ENCODE measurements at regions not wholly inside any gene's neighbourhood (a gene's known extent, or its start where the extent isn't known, plus 50 kb on each side); places are given as distances from the start of the nearest gene placed in this dataset.

GRCh38 chr6:102340311-102340710 lies 946.8 kb downstream of the GRIK2 start (continued):
- no peak for TF ChIP-seq TEF (CRISPR knock-in tag; IDR thresholded peaks at IDR 0.05)
- TF ChIP-seq MTA3 (CRISPR knock-in tag; IDR thresholded peaks at IDR 0.05): no peak
- TF ChIP-seq HMG20A (CRISPR knock-in tag; IDR thresholded peaks at IDR 0.05; ENCODE audit: borderline replicate concordance): no peak
- no peak for TF ChIP-seq CEBPB (IDR thresholded peaks at IDR 0.05; ENCODE audit: borderline replicate concordance, low read depth, low read length)
- TF ChIP-seq NFE2L2 (IDR thresholded peaks at IDR 0.05; ENCODE audit: low read length): no peak
- no peak for TF ChIP-seq HNF4G (IDR thresholded peaks at IDR 0.05; ENCODE audit: borderline replicate concordance, low read depth, low read length)
- TF ChIP-seq HNF4G (CRISPR knock-in tag; IDR thresholded peaks at IDR 0.05; ENCODE audit: borderline replicate concordance, low read depth): no peak
- no peak for TF ChIP-seq YEATS4 (CRISPR knock-in tag; IDR thresholded peaks at IDR 0.05; ENCODE audit: borderline replicate concordance)
- no peak for TF ChIP-seq SRSF4 (IDR thresholded peaks at IDR 0.05; ENCODE audit: low read depth, low read length, poor library complexity, severe bottlenecking)
- no peak for TF ChIP-seq NFYC (CRISPR knock-in tag; IDR thresholded peaks at IDR 0.05)
- TF ChIP-seq SP140L (CRISPR knock-in tag; IDR thresholded peaks at IDR 0.05; ENCODE audit: borderline replicate concordance): no peak
- TF ChIP-seq PRPF4 (IDR thresholded peaks at IDR 0.05; ENCODE audit: low read depth, low read length, poor library complexity, severe bottlenecking): no peak

GRCh38 chr6:102333736-102334135 lies 940.2 kb downstream of the GRIK2 start:
- FAIRE-seq (no peak), ATAC-seq (no peak), DNase-seq (ENCODE audit: low spot score) (no peak)
- H3K4me1 ChIP-seq (ENCODE audit: insufficient read depth, low read length): no peaks in the 10 kb centered on the region
- 33% methylated on average over 7 of the region's 8 CpGs for WGBS (ENCODE audit: low lambda C conversion rate)
- BruUV-seq (replicated peaks): no TSS peak
- no peak overlapping the region for H3K27ac ChIP-seq (ENCODE audit: extremely low read length, insufficient read depth, low read length)
- H3K9ac ChIP-seq (ENCODE audit: insufficient read depth, low read depth, low read length): no peak overlapping the region
- ChIA-PET CTCF (ENCODE audit: low intra/inter-chr PET ratio, low total read pairs) (no interaction called here), POLR2A (no interaction called here)
- H3K79me2 ChIP-seq (ENCODE audit: insufficient read depth, low read length): no peaks in the 10 kb centered on the region
- intact Hi-C loops (cut with micrococcal nuclease; ENCODE audit: unreplicated experiment): no loop called here
- H3K27me3 ChIP-seq (ENCODE audit: control insufficient read depth in 1 of 2, insufficient read depth in 2 of 2, low read length in 2 of 2): no peaks in the 10 kb centered on the region
- no peak overlapping the region for H3K4me3 ChIP-seq (replicated peaks in 1 of 3; ENCODE audit: insufficient read depth in 1 of 3, low read depth in 2 of 3, low read length in 3 of 3)
- no peaks in the 10 kb centered on the region for H3K36me3 ChIP-seq (replicated peaks in 1 of 2; ENCODE audit: control insufficient read depth in 1 of 2, insufficient read depth in 2 of 2, low read length in 2 of 2)
- H4K20me1 ChIP-seq (ENCODE audit: insufficient read depth, low read length): no peaks in the 10 kb centered on the region
- no peak overlapping the region for H2AFZ ChIP-seq (ENCODE audit: low read length)
- no peak overlapping the region for H3K4me2 ChIP-seq (ENCODE audit: low read depth, low read length)
- no peaks in the 10 kb centered on the region for H3K9me3 ChIP-seq (ENCODE audit: low read length)
- in situ Hi-C loops (cut with HindIII; ENCODE audit: extremely low pct_ligation_motif_present, low pct_unique_long_range_greater_than_20kb): no loop called here
- TF ChIP-seq ZBTB2 (CRISPR knock-in tag; IDR thresholded peaks at IDR 0.05; ENCODE audit: low read depth) (no peak), ZNF512B (CRISPR knock-in tag; IDR thresholded peaks at IDR 0.05; ENCODE audit: borderline replicate concordance) (no peak), ETV6 (CRISPR knock-in tag; conservative IDR thresholded peaks at IDR 0.05) (no peak), ZFP36 (IDR thresholded peaks at IDR 0.05; ENCODE audit: borderline replicate concordance, low read depth, low read length, partially characterized antibody) (no peak)
- TF ChIP-seq, protein P1, sequence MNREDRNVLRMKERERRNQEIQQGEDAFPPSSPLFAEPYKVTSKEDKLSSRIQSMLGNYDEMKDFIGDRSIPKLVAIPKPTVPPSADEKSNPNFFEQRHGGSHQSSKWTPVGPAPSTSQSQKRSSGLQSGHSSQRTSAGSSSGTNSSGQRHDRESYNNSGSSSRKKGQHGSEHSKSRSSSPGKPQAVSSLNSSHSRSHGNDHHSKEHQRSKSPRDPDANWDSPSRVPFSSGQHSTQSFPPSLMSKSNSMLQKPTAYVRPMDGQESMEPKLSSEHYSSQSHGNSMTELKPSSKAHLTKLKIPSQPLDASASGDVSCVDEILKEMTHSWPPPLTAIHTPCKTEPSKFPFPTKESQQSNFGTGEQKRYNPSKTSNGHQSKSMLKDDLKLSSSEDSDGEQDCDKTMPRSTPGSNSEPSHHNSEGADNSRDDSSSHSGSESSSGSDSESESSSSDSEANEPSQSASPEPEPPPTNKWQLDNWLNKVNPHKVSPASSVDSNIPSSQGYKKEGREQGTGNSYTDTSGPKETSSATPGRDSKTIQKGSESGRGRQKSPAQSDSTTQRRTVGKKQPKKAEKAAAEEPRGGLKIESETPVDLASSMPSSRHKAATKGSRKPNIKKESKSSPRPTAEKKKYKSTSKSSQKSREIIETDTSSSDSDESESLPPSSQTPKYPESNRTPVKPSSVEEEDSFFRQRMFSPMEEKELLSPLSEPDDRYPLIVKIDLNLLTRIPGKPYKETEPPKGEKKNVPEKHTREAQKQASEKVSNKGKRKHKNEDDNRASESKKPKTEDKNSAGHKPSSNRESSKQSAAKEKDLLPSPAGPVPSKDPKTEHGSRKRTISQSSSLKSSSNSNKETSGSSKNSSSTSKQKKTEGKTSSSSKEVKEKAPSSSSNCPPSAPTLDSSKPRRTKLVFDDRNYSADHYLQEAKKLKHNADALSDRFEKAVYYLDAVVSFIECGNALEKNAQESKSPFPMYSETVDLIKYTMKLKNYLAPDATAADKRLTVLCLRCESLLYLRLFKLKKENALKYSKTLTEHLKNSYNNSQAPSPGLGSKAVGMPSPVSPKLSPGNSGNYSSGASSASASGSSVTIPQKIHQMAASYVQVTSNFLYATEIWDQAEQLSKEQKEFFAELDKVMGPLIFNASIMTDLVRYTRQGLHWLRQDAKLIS (CRISPR knock-in tag; IDR thresholded peaks at IDR 0.05): no peak

Data from HepG2 (cell line).